Panc1 (cell line): ENCODE measurements at regions not wholly inside any gene's neighbourhood (a gene's known extent, or its start where the extent isn't known, plus 50 kb on each side); places are given as distances from the start of the nearest gene placed in this dataset.

ENCODE experiments used
- ATAC-seq: fragments of 200-7000 bp; cut with Tn5 transposase; 2 replicates; pipeline ENCODE4 v1.9.1; 2020; ENCODE audit warnings: mild to moderate bottlenecking, moderate library complexity
- BruUV-seq: library from RNA; stranded (reverse); fragments of 400-500 nt; replicated peaks from 2 replicates; lab custom pipeline; 2021; lab: Mats Ljungman, UMichigan
- CTCF ChIA-PET: fragments of 300-600 bp; sonication (Branson Sonifier 250); formaldehyde crosslinking; loops from one replicate; lab custom pipeline; 2022; ENCODE audit warnings: antibody characterized with exemption; lab: Charles Lee
- POLR2A ChIA-PET: fragments of 300-600 bp; sonication (Branson Sonifier 250); formaldehyde crosslinking; loops from one replicate; lab custom pipeline; 2022; ENCODE audit warnings: antibody characterized with exemption; lab: Charles Lee
- DNase-seq: peaks from one replicate; pipeline ENCODE4 v3.0.0-alpha.2; 2010; ENCODE audit warnings: low read depth, low spot score
- H3K27ac ChIP-seq: 2 replicates; pipeline ENCODE4 v1.5.1; 2011; ENCODE audit warnings: mild to moderate bottlenecking, low read length, inconsistent platforms
- H3K27me3 ChIP-seq: fragments of 200-500 bp; sonication (Bioruptor generic); 2 replicates; pipeline ENCODE4 v1.6.0; 2014; ENCODE audit warnings: low read length, inconsistent platforms; ENCODE audit not compliant: control insufficient read depth, insufficient read depth
- H3K36me3 ChIP-seq: fragments of 200-500 bp; sonication (Bioruptor generic); 2 replicates; pipeline ENCODE4 v1.5.1; 2014; ENCODE audit warnings: inconsistent platforms, mild to moderate bottlenecking, low read length, moderate library complexity; ENCODE audit not compliant: control insufficient read depth, insufficient read depth
- H3K4me1 ChIP-seq: 2 replicates; pipeline ENCODE4 v1.5.1; 2011; ENCODE audit warnings: inconsistent platforms, mild to moderate bottlenecking, low read length, moderate library complexity; ENCODE audit not compliant: control insufficient read depth, insufficient read depth
- H3K4me3 ChIP-seq, 2 experiments: 2 replicates each; pipeline ENCODE4 v1.5.1; 2011 to 2012; ENCODE audit warnings: low read depth in 2 of 2, low read length in 2 of 2, mild to moderate bottlenecking in 2 of 2, inconsistent platforms in 1 of 2, moderate library complexity in 1 of 2
- H3K9me3 ChIP-seq: fragments of 200-500 bp; sonication (Bioruptor generic); 2 replicates; pipeline ENCODE4 v1.5.1; 2014; ENCODE audit warnings: low read depth, mild to moderate bottlenecking, inconsistent platforms, low read length, moderate library complexity; ENCODE audit not compliant: control insufficient read depth, insufficient read depth
- CTCF ChIP-seq: fragments of 450-650 bp; IDR thresholded peaks from 2 replicates; pipeline ENCODE4 v1.5.1; 2017; ENCODE audit warnings: mild to moderate bottlenecking
- POLR2AphosphoS5 ChIP-seq: IDR thresholded peaks from 2 replicates; pipeline ENCODE4 v1.6.1; 2012; ENCODE audit warnings: mild to moderate bottlenecking, low read depth, low read length, moderate library complexity
- SIN3A ChIP-seq: IDR thresholded peaks from 2 replicates; pipeline ENCODE4 v1.6.1; 2012; ENCODE audit warnings: low read depth, mild to moderate bottlenecking, low read length, moderate library complexity, borderline replicate concordance; ENCODE audit not compliant: insufficient read depth
- TCF7L2 ChIP-seq: IDR thresholded peaks from 2 replicates; pipeline ENCODE4 v1.6.1; 2011; ENCODE audit warnings: mild to moderate bottlenecking, low read depth, low read length, inconsistent platforms
- in situ Hi-C: cut with HindIII; loops from 2 replicates; pipeline ENCODE4 v1.10.0; 2016; ENCODE audit warnings: low sequenced_read_pairs, low pct_unique_long_range_greater_than_20kb
- intact Hi-C: fragments of 100-400 bp; cut with micrococcal nuclease; formaldehyde crosslinking; loops from one replicate; pipeline ENCODE4 v1.10.0; 2022; ENCODE audit not compliant: unreplicated experiment
- TF ChIP-seq, protein P1 (sequence below), 2 experiments: IDR thresholded peaks; 2 replicates each; pipeline ENCODE4 v1.6.1; 2011 to 2012; ENCODE audit warnings: low read depth in 2 of 2, control low read depth in 1 of 2, low read length in 1 of 2, mild to moderate bottlenecking in 1 of 2, moderate library complexity in 1 of 2; ENCODE audit not compliant: insufficient read depth in 1 of 2

GRCh38 chr16:7089751-7090150, 242.9 kb upstream of the RBFOX1 start:
- no TSS peak for BruUV-seq
- ATAC-seq (no peak), DNase-seq (no peak)
- H3K27ac ChIP-seq, result no peak overlapping the region
- CTCF ChIA-PET, result no interaction called here
- no peaks in the 10 kb centered on the region for H3K9me3 ChIP-seq
- intact Hi-C loops, result no loop called here
- H3K27me3 ChIP-seq, result peaks cover 6% of the 10 kb centered on the region; the same call in 1 of the 2 replicates
- POLR2A ChIA-PET, result no interaction called here
- in situ Hi-C loops, result no loop called here
- TF ChIP-seq POLR2AphosphoS5 (no peak), SIN3A (no peak), CTCF (no peak), TCF7L2 (no peak)
- TF ChIP-seq, protein P1, sequence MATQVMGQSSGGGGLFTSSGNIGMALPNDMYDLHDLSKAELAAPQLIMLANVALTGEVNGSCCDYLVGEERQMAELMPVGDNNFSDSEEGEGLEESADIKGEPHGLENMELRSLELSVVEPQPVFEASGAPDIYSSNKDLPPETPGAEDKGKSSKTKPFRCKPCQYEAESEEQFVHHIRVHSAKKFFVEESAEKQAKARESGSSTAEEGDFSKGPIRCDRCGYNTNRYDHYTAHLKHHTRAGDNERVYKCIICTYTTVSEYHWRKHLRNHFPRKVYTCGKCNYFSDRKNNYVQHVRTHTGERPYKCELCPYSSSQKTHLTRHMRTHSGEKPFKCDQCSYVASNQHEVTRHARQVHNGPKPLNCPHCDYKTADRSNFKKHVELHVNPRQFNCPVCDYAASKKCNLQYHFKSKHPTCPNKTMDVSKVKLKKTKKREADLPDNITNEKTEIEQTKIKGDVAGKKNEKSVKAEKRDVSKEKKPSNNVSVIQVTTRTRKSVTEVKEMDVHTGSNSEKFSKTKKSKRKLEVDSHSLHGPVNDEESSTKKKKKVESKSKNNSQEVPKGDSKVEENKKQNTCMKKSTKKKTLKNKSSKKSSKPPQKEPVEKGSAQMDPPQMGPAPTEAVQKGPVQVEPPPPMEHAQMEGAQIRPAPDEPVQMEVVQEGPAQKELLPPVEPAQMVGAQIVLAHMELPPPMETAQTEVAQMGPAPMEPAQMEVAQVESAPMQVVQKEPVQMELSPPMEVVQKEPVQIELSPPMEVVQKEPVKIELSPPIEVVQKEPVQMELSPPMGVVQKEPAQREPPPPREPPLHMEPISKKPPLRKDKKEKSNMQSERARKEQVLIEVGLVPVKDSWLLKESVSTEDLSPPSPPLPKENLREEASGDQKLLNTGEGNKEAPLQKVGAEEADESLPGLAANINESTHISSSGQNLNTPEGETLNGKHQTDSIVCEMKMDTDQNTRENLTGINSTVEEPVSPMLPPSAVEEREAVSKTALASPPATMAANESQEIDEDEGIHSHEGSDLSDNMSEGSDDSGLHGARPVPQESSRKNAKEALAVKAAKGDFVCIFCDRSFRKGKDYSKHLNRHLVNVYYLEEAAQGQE (IDR thresholded peaks at IDR 0.05; ENCODE audit: insufficient read depth in 1 of 2, low read depth in 2 of 2, low read length in 1 of 2), result no peak
- no peaks in the 10 kb centered on the region for H3K36me3 ChIP-seq
- no peaks in the 10 kb centered on the region for H3K4me1 ChIP-seq
- H3K4me3 ChIP-seq, result no peak overlapping the region

GRCh38 chr16:7088711-7089110, 243.9 kb upstream of the RBFOX1 start:
- ATAC-seq (no peak), DNase-seq (no peak)
- H3K4me1 ChIP-seq, result no peaks in the 10 kb centered on the region
- no peaks in the 10 kb centered on the region for H3K9me3 ChIP-seq
- intact Hi-C loops, result no loop called here
- no TSS peak for BruUV-seq
- H3K36me3 ChIP-seq, result no peaks in the 10 kb centered on the region
- no peak overlapping the region for H3K4me3 ChIP-seq
- POLR2A ChIA-PET, result no interaction called here
- peaks cover 6% of the 10 kb centered on the region; the same call in 1 of the 2 replicates for H3K27me3 ChIP-seq
- CTCF ChIA-PET, result no interaction called here
- in situ Hi-C loops, result no loop called here
- TF ChIP-seq, protein P1 (IDR thresholded peaks at IDR 0.05; ENCODE audit: insufficient read depth in 1 of 2, low read depth in 2 of 2, low read length in 1 of 2), result no peak
- no peak for TF ChIP-seq TCF7L2
- TF ChIP-seq CTCF, result no peak
- TF ChIP-seq SIN3A, result no peak
- TF ChIP-seq POLR2AphosphoS5, result no peak
- H3K27ac ChIP-seq, result no peak overlapping the region
